ENCODE measurements at regions not wholly inside any gene's neighbourhood (a gene's known extent, or its start where the extent isn't known, plus 50 kb on each side); places are given as distances from the start of the nearest gene placed in this dataset.
"Not testable (repeated sequence)": the region's sequence is repeated elsewhere in the genome, so short reads cannot be mapped to it uniquely, and the experiment has no call there.

GRCh38 chr6:27159725-27160124, 87.8 kb upstream of the PRSS16 start:
- no peak for DNase-seq (ENCODE audit: low read depth)
- in situ Hi-C loops (cut with HindIII; ENCODE audit: low pct_unique_long_range_greater_than_20kb, low sequenced_read_pairs) = loop anchor here (10.0 to 25.0 kb wide), 2 partner anchors 445 to 728 kb away; a partner anchor contains a TSS

GRCh38 chr6:27161115-27161514, 86.4 kb upstream of the PRSS16 start:
- DNase-seq (ENCODE audit: low read depth) = no peak
- in situ Hi-C loops (cut with HindIII; ENCODE audit: low pct_unique_long_range_greater_than_20kb, low sequenced_read_pairs) = loop anchor here (10.0 to 25.0 kb wide), 2 partner anchors 444 to 726 kb away; a partner anchor contains a TSS

- no peak for DNase-seq (ENCODE audit: low read depth)
- in situ Hi-C loops (cut with HindIII; ENCODE audit: low pct_unique_long_range_greater_than_20kb, low sequenced_read_pairs) = loop anchor here (10.0 to 25.0 kb wide), 2 partner anchors 443 to 726 kb away; a partner anchor contains a TSS
Observed at GRCh38 chr6:27161603-27161945, 85.9 kb upstream of the PRSS16 start.

GRCh38 chr6:27161946-27162603, 85.4 kb upstream of the PRSS16 start:
- in situ Hi-C loops (cut with HindIII; ENCODE audit: low pct_unique_long_range_greater_than_20kb, low sequenced_read_pairs) = loop anchor here (10.0 to 25.0 kb wide), 2 partner anchors 443 to 725 kb away; a partner anchor contains a TSS
- peak; percentile 59 for DNase-seq (ENCODE audit: low read depth)

- in situ Hi-C loops (cut with HindIII; ENCODE audit: low pct_unique_long_range_greater_than_20kb, low sequenced_read_pairs) = loop anchor here (10.0 to 25.0 kb wide), 2 partner anchors 441 to 723 kb away; a partner anchor contains a TSS
Observed at GRCh38 chr6:27163834-27164233, 83.7 kb upstream of the PRSS16 start.

GRCh38 chr6:27168108-27168507, 79.4 kb upstream of the PRSS16 start:
- no peak for DNase-seq (ENCODE audit: low read depth)

More at GRCh38 chr6:27163834-27164233, 83.7 kb upstream of the PRSS16 start:
- DNase-seq (ENCODE audit: low read depth) = no peak

GRCh38 chr6:27168586-27169443, 78.7 kb upstream of the PRSS16 start:
- peak; percentile 29 for DNase-seq (ENCODE audit: low read depth)
- in situ Hi-C loops (cut with HindIII; ENCODE audit: low pct_unique_long_range_greater_than_20kb, low sequenced_read_pairs) = loop anchor here (10.0 to 25.0 kb wide), 2 partner anchors 436 to 718 kb away; a partner anchor contains a TSS

More at GRCh38 chr6:27168108-27168507, 79.4 kb upstream of the PRSS16 start:
- in situ Hi-C loops (cut with HindIII; ENCODE audit: low pct_unique_long_range_greater_than_20kb, low sequenced_read_pairs) = loop anchor here (10.0 to 25.0 kb wide), 2 partner anchors 437 to 719 kb away; a partner anchor contains a TSS

- in situ Hi-C loops (cut with HindIII; ENCODE audit: low pct_unique_long_range_greater_than_20kb, low sequenced_read_pairs) = loop anchor here (25.0 kb wide), 1 partner anchor 715 kb away; a partner anchor contains a TSS
- DNase-seq (ENCODE audit: low read depth) = not testable (repeated sequence)
Observed at GRCh38 chr6:27172524-27173231, 74.8 kb upstream of the PRSS16 start.

- DNase-seq (ENCODE audit: low read depth) = not testable (repeated sequence)
- in situ Hi-C loops (cut with HindIII; ENCODE audit: low pct_unique_long_range_greater_than_20kb, low sequenced_read_pairs) = loop anchor here (25.0 kb wide), 1 partner anchor 714 kb away; a partner anchor contains a TSS
Observed at GRCh38 chr6:27173232-27173601, 74.3 kb upstream of the PRSS16 start.

- DNase-seq (ENCODE audit: low read depth) = no peak
- in situ Hi-C loops (cut with HindIII; ENCODE audit: low pct_unique_long_range_greater_than_20kb, low sequenced_read_pairs) = loop anchor here (25.0 kb wide), 1 partner anchor 712 kb away; a partner anchor contains a TSS
Observed at GRCh38 chr6:27174958-27175357, 72.5 kb upstream of the PRSS16 start.

GRCh38 chr6:27176096-27176495, 71.4 kb upstream of the PRSS16 start:
- in situ Hi-C loops (cut with HindIII; ENCODE audit: low pct_unique_long_range_greater_than_20kb, low sequenced_read_pairs) = no loop called here

GRCh38 chr6:27176523-27177484, 70.7 kb upstream of the PRSS16 start:
- in situ Hi-C loops (cut with HindIII; ENCODE audit: low pct_unique_long_range_greater_than_20kb, low sequenced_read_pairs) = no loop called here
- peak; percentile 70 for DNase-seq (ENCODE audit: low read depth)

More at GRCh38 chr6:27176096-27176495, 71.4 kb upstream of the PRSS16 start:
- DNase-seq (ENCODE audit: low read depth) = no peak

- in situ Hi-C loops (cut with HindIII; ENCODE audit: low pct_unique_long_range_greater_than_20kb, low sequenced_read_pairs) = no loop called here
- peak; percentile 95 for DNase-seq (ENCODE audit: low read depth)
Observed at GRCh38 chr6:27177485-27178406, 69.8 kb upstream of the PRSS16 start.

GRCh38 chr6:27178407-27178730, 69.1 kb upstream of the PRSS16 start:
- in situ Hi-C loops (cut with HindIII; ENCODE audit: low pct_unique_long_range_greater_than_20kb, low sequenced_read_pairs) = no loop called here

GRCh38 chr6:27178860-27179259, 68.6 kb upstream of the PRSS16 start:
- in situ Hi-C loops (cut with HindIII; ENCODE audit: low pct_unique_long_range_greater_than_20kb, low sequenced_read_pairs) = no loop called here
- DNase-seq (ENCODE audit: low read depth) = no peak

More at GRCh38 chr6:27178407-27178730, 69.1 kb upstream of the PRSS16 start:
- no peak for DNase-seq (ENCODE audit: low read depth)

GRCh38 chr6:27183060-27183832, 64.3 kb upstream of the PRSS16 start:
- DNase-seq (ENCODE audit: low read depth) = no peak
- in situ Hi-C loops (cut with HindIII; ENCODE audit: low pct_unique_long_range_greater_than_20kb, low sequenced_read_pairs) = no loop called here
